Muscle of leg (tissue), 3 donors: ENCODE measurements at regions not wholly inside any gene's neighbourhood (a gene's known extent, or its start where the extent isn't known, plus 50 kb on each side); places are given as distances from the start of the nearest gene placed in this dataset.
A peak's percentile ranks its signal among the peaks of the same experiment; 100 is the strongest.

Source experiments
- DNase-seq: peaks from one replicate; pipeline ENCODE4 v3.0.0; 2013
- H3K27ac ChIP-seq: one replicate; pipeline ENCODE4 v1.5.1; 2013; ENCODE audit warnings: mild to moderate bottlenecking, low read length, control low read depth
- H3K27me3 ChIP-seq: one replicate; pipeline ENCODE4 v1.6.1; 2013; ENCODE audit warnings: low read length; ENCODE audit not compliant: control insufficient read depth, insufficient read depth
- H3K36me3 ChIP-seq: one replicate; pipeline ENCODE4 v1.6.1; 2013; ENCODE audit warnings: low read length; ENCODE audit not compliant: control insufficient read depth, insufficient read depth
- H3K4me1 ChIP-seq: one replicate; pipeline ENCODE4 v1.6.1; 2013; ENCODE audit warnings: low read length; ENCODE audit not compliant: control insufficient read depth, insufficient read depth
- H3K4me3 ChIP-seq: one replicate; pipeline ENCODE4 v1.5.1; 2013; ENCODE audit warnings: low read length, control low read depth
- H3K9me3 ChIP-seq: replicated peaks from 2 replicates; pipeline ENCODE4 v1.6.1; 2013; ENCODE audit warnings: low read depth, low read length; ENCODE audit not compliant: control insufficient read depth
- WGBS: methylation state at CpG from one replicate; pipeline ENCODE4 v1.1.5; 2013; ENCODE audit warnings: missing lambda C conversion rate; ENCODE audit not compliant: insufficient coverage; 5-methylcytosine and 5-hydroxymethylcytosine counted together

GRCh38 chr4:54539500-54540029, 118.2 kb upstream of the KIT start:
- WGBS, result 1% methylated on average over 25 of the region's 26 CpGs
- Histone ChIP-seq H3K4me3 (peak overlapping the region; percentile 35), H3K27me3 (no peaks in the 10 kb centered on the region), H3K4me1 (peaks cover 8% of the 10 kb centered on the region), H3K36me3 (no peaks in the 10 kb centered on the region), H3K9me3 (no peaks in the 10 kb centered on the region), H3K27ac (no peak overlapping the region)
- DNase-seq, result peak; percentile 65

- no peaks in the 10 kb centered on the region for H3K27me3 ChIP-seq
- H3K27ac ChIP-seq, result no peak overlapping the region
- H3K36me3 ChIP-seq, result no peaks in the 10 kb centered on the region
- DNase-seq, result no peak
- WGBS, result 50% methylated on average over 1 of the region's 2 CpGs
- peaks cover 8% of the 10 kb centered on the region for H3K4me1 ChIP-seq
- H3K4me3 ChIP-seq, result no peak overlapping the region
- H3K9me3 ChIP-seq, result no peaks in the 10 kb centered on the region
Measured at GRCh38 chr4:54540931-54541330, 116.8 kb upstream of the KIT start.

GRCh38 chr4:54541426-54542118, 116.2 kb upstream of the KIT start:
- H3K27me3 ChIP-seq, result no peaks in the 10 kb centered on the region
- no peak for DNase-seq
- H3K27ac ChIP-seq, result no peak overlapping the region
- peaks cover 8% of the 10 kb centered on the region for H3K4me1 ChIP-seq
- no peaks in the 10 kb centered on the region for H3K36me3 ChIP-seq
- no peak overlapping the region for H3K4me3 ChIP-seq
- WGBS, result 60% methylated on average over 4 of the region's 10 CpGs
- no peaks in the 10 kb centered on the region for H3K9me3 ChIP-seq

GRCh38 chr4:54542119-54542438, 115.7 kb upstream of the KIT start:
- Histone ChIP-seq H3K36me3 (no peaks in the 10 kb centered on the region), H3K27ac (no peak overlapping the region), H3K4me3 (no peak overlapping the region), H3K27me3 (no peaks in the 10 kb centered on the region), H3K4me1 (peaks cover 8% of the 10 kb centered on the region), H3K9me3 (no peaks in the 10 kb centered on the region)
- WGBS, result no CpG with 5 or more reads among the region's 2 CpGs
- no peak for DNase-seq

- no peaks in the 10 kb centered on the region for H3K9me3 ChIP-seq
- no peaks in the 10 kb centered on the region for H3K36me3 ChIP-seq
- no peak for DNase-seq
- no peak overlapping the region for H3K4me3 ChIP-seq
- H3K27ac ChIP-seq, result no peak overlapping the region
- no CpG with 5 or more reads among the region's 6 CpGs for WGBS
- H3K4me1 ChIP-seq, result peaks cover 8% of the 10 kb centered on the region
- H3K27me3 ChIP-seq, result no peaks in the 10 kb centered on the region
Measured at GRCh38 chr4:54542540-54543041, 115.2 kb upstream of the KIT start.

- H3K36me3 ChIP-seq, result no peaks in the 10 kb centered on the region
- peaks cover 8% of the 10 kb centered on the region for H3K4me1 ChIP-seq
- 80% methylated on average over 1 of the region's 3 CpGs for WGBS
- no peaks in the 10 kb centered on the region for H3K9me3 ChIP-seq
- H3K4me3 ChIP-seq, result no peak overlapping the region
- no peak overlapping the region for H3K27ac ChIP-seq
- H3K27me3 ChIP-seq, result no peaks in the 10 kb centered on the region
- DNase-seq, result no peak
Measured at GRCh38 chr4:54543088-54543795, 114.5 kb upstream of the KIT start.

- no peak overlapping the region for H3K27ac ChIP-seq
- H3K4me3 ChIP-seq, result no peak overlapping the region
- no peaks in the 10 kb centered on the region for H3K36me3 ChIP-seq
- H3K4me1 ChIP-seq, result no peaks in the 10 kb centered on the region
- DNase-seq, result peak; percentile 17
- H3K27me3 ChIP-seq, result no peaks in the 10 kb centered on the region
- 100% methylated on average over 2 of the region's 4 CpGs for WGBS
- H3K9me3 ChIP-seq, result no peaks in the 10 kb centered on the region
Measured at GRCh38 chr4:54545663-54546424, 111.9 kb upstream of the KIT start.

GRCh38 chr4:54547299-54548097, 110.3 kb upstream of the KIT start:
- DNase-seq, result no peak
- H3K4me3 ChIP-seq, result no peak overlapping the region
- H3K27ac ChIP-seq, result no peak overlapping the region
- 40% methylated on average over 5 of the region's 7 CpGs for WGBS
- no peaks in the 10 kb centered on the region for H3K9me3 ChIP-seq
- H3K36me3 ChIP-seq, result no peaks in the 10 kb centered on the region
- H3K27me3 ChIP-seq, result no peaks in the 10 kb centered on the region
- no peaks in the 10 kb centered on the region for H3K4me1 ChIP-seq

- Histone ChIP-seq H3K36me3 (no peaks in the 10 kb centered on the region), H3K27ac (no peak overlapping the region), H3K4me3 (no peak overlapping the region), H3K4me1 (no peaks in the 10 kb centered on the region), H3K27me3 (no peaks in the 10 kb centered on the region), H3K9me3 (no peaks in the 10 kb centered on the region)
- WGBS, result 46% methylated on average over 2 of the region's 3 CpGs
- no peak for DNase-seq
Measured at GRCh38 chr4:54548098-54548620, 109.6 kb upstream of the KIT start.
